ENCODE measurements at regions not wholly inside any gene's neighbourhood (a gene's known extent, or its start where the extent isn't known, plus 50 kb on each side); places are given as distances from the start of the nearest gene placed in this dataset.

GRCh38 chr6:170040115-170040500, 250.8 kb downstream of the DLL1 start:
- TF ChIP-seq CTCF (IDR thresholded peaks at IDR 0.05; ENCODE audit: low read depth, low read length, poor library complexity, severe bottlenecking) (no peak), EZH2phosphoT487 (IDR thresholded peaks at IDR 0.05; ENCODE audit: borderline replicate concordance, low read length) (no peak)
